HG03432 (cell line): ENCODE measurements at regions not wholly inside any gene's neighbourhood (a gene's known extent, or its start where the extent isn't known, plus 50 kb on each side); places are given as distances from the start of the nearest gene placed in this dataset.

Experiments used
- ATAC-seq: cut with Tn5 transposase; IDR thresholded peaks from one replicate; pipeline ENCODE4 v1.9.1; 2021; ENCODE audit warnings: mild to moderate bottlenecking, moderate library complexity; ENCODE audit not compliant: unreplicated experiment

DNA sequence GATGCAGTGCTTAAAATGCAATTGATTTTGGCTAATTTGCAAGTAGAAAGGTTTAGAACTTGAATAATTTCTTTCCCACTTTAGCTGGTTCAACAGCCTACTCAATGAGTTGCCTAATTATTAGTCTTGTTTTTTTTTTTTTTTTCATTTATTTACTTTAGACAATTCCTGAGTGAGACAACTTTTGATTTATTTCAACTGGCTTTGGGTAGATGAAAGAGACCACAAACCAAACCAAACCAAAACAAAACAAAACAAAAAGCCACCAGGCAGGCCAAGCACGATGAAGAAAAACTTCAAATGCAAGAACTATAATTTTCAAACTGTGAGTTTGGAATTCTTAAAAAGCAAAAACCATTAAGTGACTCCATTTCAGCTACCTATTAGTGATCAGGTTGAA lies 469.9 kb downstream of the GBE1 start:
- no peak for ATAC-seq

DNA sequence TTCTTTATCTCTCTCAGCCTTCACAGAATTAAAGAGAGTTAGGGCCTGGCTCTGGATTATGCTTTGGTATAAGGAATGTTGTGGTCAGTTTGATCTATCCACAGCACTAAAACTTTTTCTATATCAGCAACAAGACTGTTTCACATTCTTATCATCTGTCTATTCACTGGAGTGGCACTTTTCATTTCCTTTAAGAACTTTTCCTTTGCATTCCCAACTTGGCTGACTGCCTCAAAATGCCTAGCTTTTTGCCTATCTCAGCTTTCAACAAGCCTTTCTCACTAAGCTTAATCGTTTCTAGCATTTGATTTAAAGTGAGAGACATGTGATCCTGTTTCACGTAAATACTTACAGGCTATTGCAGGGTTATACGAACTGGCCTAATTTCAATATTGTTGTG lies 471.8 kb downstream of the GBE1 start:
- no peak for ATAC-seq

DNA sequence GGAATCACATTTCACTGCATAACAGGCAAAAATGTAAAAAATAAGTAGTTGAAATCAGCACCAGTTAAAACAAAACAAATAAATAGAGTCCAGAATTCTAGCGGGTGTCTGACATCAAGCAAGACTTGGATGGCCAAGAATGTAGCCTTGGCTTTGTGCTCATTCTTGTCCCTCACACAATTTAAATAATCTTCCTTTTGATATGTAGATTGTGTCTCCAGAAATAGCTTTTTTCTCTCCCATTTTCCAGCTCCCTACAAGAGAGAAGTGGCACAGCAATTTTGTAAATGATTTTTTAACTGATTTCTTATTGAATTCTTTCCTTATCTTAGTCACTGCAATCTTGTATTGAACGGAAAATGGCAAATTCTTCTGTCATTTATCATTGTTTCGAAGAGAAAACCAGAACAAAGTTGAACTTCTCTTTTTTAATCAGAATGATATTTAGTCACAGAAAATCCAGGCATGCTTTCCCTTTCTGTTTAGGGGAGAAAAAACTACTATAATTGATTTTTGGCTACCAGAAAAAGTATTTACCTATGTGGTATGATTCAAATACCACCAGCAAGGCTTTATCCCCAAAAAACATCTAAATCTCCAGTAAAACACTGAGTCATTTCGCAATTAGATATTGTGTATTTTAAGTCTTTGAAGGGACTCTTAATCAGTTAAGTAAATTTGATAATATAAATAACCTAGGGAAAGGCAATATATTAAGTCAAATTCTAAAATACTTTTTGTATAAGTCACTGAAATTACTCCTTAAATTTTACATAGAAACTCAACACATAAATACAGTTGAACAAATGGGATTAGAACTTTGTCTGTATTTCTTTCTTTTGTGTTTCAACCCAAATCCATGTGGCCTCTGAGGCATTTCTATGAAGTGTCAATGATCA lies 481.7 kb downstream of the GBE1 start:
- ATAC-seq: no peak

DNA sequence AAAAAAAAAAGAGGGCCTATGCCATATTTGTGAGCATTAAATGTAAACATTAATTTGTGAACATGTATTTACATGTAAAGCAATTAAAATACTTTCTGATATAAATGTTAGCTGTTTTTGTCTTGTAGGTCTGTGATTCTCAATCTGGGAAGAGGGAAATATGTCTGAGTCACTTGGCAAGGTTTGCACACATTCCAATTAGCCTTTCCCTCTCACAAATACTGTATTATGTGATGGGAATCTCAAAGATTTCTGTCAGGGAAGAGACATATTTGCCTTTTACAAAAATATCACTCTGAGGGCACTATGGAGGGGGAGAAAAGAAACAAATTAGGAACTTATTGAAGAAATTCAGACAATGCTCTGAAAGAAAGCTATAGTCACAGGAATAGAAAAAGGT lies 483.6 kb downstream of the GBE1 start:
- no peak for ATAC-seq

GRCh38 chr3:81274671-81275070 lies 486.8 kb downstream of the GBE1 start:
- no peak for ATAC-seq

DNA sequence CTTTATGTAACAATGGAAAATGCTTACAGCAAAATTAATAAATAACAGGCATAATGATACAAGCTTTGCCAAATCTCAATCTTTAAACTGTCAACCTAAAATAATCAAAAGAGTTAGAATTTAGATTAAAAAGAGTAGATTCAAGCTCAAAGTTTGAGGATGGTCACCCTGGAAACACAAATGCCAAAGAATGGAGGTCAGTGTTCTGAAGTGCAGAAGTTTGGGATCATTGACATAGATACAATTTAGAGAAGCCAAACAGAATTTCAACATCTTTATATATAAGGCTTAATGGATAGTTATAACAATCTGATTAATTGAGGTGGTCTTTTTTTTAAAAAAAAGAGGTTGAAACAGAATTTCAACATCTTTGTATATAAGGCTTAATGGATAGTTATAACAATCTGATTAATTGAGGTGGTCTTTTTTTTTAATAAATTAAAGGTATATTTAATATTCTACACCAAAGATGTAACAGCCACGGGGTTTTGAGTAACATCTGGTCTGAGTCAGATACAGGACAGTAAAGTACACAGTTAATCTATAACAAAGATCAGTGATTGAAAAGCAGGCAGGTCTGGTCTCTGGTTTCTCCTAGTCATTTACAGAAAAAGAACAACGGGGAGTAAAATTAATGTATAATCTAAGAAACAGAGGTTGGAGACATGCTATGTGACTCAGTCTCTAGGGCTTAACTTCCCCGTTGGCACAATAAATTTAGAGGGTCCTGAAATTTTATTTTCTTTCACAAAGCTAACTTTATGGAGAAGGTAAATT lies 490.7 kb downstream of the GBE1 start:
- peak; percentile 97 for ATAC-seq

GRCh38 chr3:81268526-81268925 lies 492.9 kb downstream of the GBE1 start:
- no peak for ATAC-seq

DNA sequence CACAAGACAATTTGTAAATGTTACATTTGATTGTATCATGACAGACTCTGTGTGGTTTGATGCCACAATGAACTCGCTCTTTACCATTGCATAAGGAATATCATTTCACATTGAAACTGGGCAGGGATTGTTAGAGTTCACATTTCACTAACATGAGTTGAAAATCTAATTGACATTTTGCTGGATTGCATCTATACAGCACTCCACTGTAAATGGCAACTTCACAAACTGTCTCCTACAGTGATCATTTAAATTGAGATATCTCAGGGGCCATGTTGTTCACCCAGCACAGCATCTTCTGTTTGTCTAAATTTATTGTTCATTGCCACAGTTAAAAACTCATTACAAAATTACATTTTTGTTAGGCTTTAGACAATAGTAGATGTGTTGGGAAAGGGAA lies 499.4 kb downstream of the GBE1 start:
- ATAC-seq: no peak

- no peak for ATAC-seq
Observed at GRCh38 chr3:81255463-81255862, 506.0 kb downstream of the GBE1 start.

DNA sequence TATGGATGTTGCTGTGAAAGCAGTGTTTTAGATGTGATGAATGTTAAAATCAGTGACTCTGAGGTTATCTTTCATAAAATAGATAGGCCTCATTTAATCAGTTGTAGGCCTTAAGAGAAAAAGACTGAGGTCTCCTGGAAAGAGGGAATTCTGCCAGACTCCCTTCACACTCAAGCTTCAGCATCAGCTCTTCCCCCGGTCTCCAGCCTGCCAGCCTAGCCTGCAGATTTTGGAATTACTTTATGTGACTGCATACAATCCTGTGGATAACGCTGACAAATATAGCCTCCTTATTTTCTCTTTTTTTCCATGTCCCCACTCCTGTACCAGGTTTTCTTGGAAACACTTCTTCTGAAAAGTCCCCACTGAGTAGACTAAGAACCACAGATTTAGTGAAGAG lies 510.3 kb downstream of the GBE1 start:
- no peak for ATAC-seq

DNA sequence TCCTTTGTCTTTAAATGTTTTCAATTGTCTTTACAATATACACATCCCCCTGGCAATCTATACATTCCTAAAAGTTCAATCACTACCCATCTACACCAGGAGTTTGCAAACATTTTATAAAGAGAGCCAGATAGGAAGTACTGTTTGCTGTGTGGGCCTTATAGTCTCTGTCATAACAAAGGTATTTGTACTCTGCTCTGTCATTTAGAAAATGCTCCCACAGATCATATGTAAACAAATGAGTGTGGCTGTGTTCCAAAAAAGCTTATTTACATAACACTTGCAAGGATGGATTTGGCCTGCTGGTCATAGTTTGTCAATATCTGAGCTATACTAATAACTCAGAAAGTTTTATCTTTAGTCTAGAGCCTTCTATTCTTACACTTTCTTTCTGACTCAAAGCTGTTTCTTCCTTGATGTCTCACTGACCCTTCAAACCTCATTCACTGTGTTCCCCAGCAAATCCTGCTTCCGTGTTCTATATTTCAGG lies 511.9 kb downstream of the GBE1 start:
- ATAC-seq: peak; percentile 89

GRCh38 chr3:81245501-81245900 lies 515.9 kb downstream of the GBE1 start:
- ATAC-seq: no peak

DNA sequence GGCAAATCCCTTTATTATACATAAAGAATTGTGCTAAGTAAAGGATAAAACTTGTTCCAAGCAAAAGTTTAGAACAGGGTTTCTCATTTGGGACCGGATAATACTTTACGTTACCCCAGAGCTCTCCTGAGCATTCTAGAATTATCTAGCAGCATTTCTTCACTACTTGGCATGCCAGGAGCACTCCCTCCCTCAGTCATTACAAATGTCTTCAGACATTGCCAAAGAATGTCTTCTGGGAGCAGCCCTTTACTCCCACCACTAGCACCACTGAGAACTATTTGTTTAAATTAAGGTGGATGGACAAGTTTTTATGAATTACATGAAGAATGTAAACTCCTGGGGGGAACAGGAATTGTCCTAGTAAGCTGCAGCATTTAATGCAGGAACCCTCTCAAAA lies 516.4 kb downstream of the GBE1 start:
- ATAC-seq: no peak

- no peak for ATAC-seq
Observed at GRCh38 chr3:81244231-81244630, 517.2 kb downstream of the GBE1 start.

DNA sequence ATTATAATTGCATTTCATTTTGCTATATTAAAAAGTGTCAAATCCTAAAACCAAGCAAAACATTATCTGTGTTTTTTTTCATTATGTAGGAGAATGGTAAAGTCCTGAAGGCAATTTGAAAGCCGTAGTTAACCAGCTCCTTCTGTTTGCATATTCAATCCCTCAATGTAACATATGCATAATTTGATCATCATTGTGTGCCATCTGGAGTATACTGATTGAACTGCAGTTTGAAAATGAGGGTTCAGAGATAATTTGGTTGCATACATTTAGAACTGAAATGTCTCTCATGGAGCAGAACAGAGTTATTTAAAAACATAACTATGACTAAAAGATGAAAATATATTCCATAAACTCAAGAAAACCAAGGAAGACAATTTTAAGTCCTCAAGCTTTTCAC lies 518.6 kb downstream of the GBE1 start:
- peak; percentile 70 for ATAC-seq

DNA sequence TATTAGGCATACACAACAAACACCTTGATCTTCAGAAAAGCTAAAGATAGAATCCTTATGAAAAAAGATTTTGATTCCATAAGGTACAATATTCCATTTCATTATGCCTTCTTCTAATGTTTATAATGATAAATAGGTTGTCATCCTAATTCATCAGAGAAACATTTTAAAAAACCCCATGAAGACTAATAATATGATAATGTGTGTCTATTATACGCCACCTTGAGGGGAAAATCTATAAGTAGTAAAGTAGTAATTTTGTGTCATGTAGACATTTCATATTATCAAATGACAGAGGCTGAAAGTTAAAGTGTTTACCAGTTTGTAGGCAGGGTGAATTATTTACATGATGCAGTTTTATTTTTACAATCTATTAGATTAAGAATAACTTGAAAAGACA lies 524.3 kb downstream of the GBE1 start:
- no peak for ATAC-seq

GRCh38 chr3:81218023-81218422 lies 543.4 kb downstream of the GBE1 start:
- peak; percentile 62 for ATAC-seq

DNA sequence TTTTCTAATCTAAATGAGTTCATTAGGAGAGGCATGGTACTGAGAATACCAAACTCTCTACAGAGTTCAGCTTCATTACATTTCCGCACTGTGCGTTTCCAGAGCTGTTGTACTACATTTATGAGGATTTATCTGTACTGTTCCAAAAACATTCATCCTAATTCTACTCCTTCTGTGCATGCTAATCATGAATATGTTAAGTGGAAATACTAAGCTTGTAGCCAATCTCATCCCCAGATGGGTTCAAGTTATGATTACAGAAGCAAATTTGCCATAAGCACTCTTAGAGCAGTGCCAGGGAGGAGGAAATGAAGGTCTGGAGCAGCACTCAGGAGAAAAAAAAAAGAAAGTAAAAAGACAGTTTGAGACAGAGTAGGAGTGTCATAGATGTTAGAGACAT lies 544.3 kb downstream of the GBE1 start:
- no peak for ATAC-seq

DNA sequence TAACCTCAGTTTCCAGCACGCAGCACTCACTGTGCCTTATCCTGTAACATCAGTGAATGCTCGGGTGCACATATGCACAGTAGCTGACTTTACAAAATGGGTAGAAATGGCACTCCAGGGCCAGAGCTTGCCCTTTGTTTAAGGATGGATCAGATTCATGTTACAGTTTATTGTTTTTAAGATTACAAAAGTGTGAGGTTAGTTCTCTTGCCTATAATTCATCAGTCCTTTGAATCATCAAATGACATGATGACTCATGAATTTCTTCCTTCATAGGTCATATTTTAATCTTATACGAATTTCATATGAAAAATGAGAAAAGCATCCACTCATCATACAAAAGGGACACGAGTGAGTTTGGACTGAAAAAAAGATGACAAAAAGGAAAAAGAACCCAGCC lies 545.3 kb downstream of the GBE1 start:
- ATAC-seq: no peak

DNA sequence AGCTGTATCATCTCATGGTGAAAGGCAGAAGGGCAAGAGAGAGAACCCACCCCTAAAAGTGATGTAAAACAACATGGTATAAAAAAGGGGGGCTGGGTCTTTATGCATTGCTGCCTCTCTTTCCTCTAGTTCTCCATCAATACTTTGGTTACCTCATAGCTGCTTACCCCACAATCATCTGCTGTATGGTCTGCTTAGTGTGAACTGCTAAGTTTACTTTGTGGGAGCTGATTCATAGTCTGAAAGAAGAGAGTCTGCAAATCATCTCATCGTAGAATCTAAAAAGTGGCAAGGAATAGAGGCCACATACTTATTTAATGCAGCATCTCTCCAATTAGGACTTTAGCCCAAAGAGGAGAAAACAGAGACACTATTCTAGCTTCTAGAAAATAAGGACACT lies 546.8 kb downstream of the GBE1 start:
- ATAC-seq: no peak

GRCh38 chr3:81199587-81199986 lies 561.9 kb downstream of the GBE1 start:
- ATAC-seq: no peak

- ATAC-seq: no peak
Observed at GRCh38 chr3:81198756-81199155, 562.7 kb downstream of the GBE1 start.
